ENCODE measurements at regions not wholly inside any gene's neighbourhood (a gene's known extent, or its start where the extent isn't known, plus 50 kb on each side); places are given as distances from the start of the nearest gene placed in this dataset.

- no peak overlapping the region for H3K4me3 Mint-ChIP-seq
- no peak overlapping the region for H3K27ac Mint-ChIP-seq
- no peak overlapping the region for H3K27ac ChIP-seq (ENCODE audit: low read length in 2 of 2)
- H3K9ac ChIP-seq (ENCODE audit: low read length) = no peak overlapping the region
- H3K27me3 ChIP-seq (replicated peaks in 1 of 4; ENCODE audit: control extremely low read depth in 1 of 4, control insufficient read depth in 3 of 4, insufficient read depth in 4 of 4, low read length in 3 of 4) = no peaks in the 10 kb centered on the region
- TF ChIP-seq CTCF (IDR thresholded peaks at IDR 0.05) (no peak), EZH2 (IDR thresholded peaks at IDR 0.05; ENCODE audit: borderline replicate concordance, insufficient read depth, low read depth, low read length, poor library complexity, severe bottlenecking) (no peak)
- H3K4me3 ChIP-seq (ENCODE audit: control extremely low read depth in 1 of 5, extremely low read depth in 1 of 5, insufficient read depth in 1 of 5, low read depth in 2 of 5, low read length in 4 of 5) = no peak overlapping the region
- ChIA-PET CTCF (no interaction called here), POLR2A (no interaction called here)
- H3K36me3 ChIP-seq (replicated peaks in 1 of 2; ENCODE audit: control extremely low read depth in 1 of 2, control insufficient read depth in 1 of 2, extremely low read depth in 1 of 2, insufficient read depth in 2 of 2, low read length in 1 of 2) = no peaks in the 10 kb centered on the region
- intact Hi-C loops (cut with micrococcal nuclease) = no loop called here
- no CpG with 5 or more reads among the region's 1 CpG for WGBS (ENCODE audit: insufficient coverage)
- no peak overlapping the region for H3K4me2 ChIP-seq (replicated peaks; ENCODE audit: low read depth, low read length, poor library complexity, severe bottlenecking)
- peaks cover 5% of the 10 kb centered on the region for H3K9me3 Mint-ChIP-seq (ENCODE audit: insufficient read depth)
- H3K4me1 ChIP-seq (ENCODE audit: control insufficient read depth in 2 of 2, insufficient read depth in 2 of 2, low read length in 2 of 2) = no peaks in the 10 kb centered on the region
- no peaks in the 10 kb centered on the region for H3K4me1 Mint-ChIP-seq
- ATAC-seq (ENCODE audit: low read depth) (no peak), DNase-seq (no peak)
- H2AFZ ChIP-seq (ENCODE audit: insufficient read depth, low read depth, low read length, poor library complexity, severe bottlenecking) = no peak overlapping the region
- no peaks in the 10 kb centered on the region for H3K27me3 Mint-ChIP-seq
- H3K9me3 ChIP-seq (ENCODE audit: control extremely low read depth in 1 of 3, control insufficient read depth in 2 of 3, insufficient read depth in 1 of 3, low read length in 2 of 3) = no peaks in the 10 kb centered on the region
- H3K79me2 ChIP-seq (ENCODE audit: control insufficient read depth, insufficient read depth, low read length) = no peaks in the 10 kb centered on the region
- H4K20me1 ChIP-seq (ENCODE audit: control insufficient read depth, insufficient read depth, low read length, poor library complexity, severe bottlenecking) = no peaks in the 10 kb centered on the region
These were observed 618.5 kb upstream of the MMS22L start for GRCh38 chr6:97901531-97901930.

DNA sequence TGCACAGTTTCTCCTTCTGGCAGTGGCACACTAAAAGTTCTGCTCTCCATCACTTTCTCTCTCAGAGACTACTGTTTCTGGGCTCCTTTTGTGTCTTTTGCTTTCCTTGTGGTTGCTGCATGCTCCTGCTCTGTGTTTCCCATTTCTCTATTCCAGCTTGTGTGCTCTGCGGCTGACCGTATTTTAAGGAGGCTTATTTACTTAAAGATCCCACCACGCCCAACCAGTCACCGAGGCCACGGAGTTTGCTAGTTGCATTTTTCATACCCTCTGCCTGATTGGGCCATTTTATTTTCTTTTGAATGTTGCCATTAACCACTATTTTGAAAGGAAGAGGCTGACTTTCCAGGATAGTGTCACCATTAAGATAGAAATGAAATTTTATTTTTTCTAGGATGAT lies 626.4 kb upstream of the MMS22L start:
- Mint-ChIP-seq H3K9me3 (ENCODE audit: insufficient read depth) (peaks cover 5% of the 10 kb centered on the region), H3K27ac (no peak overlapping the region), H3K4me3 (no peak overlapping the region), H3K4me1 (no peaks in the 10 kb centered on the region), H3K27me3 (no peaks in the 10 kb centered on the region)
- TF ChIP-seq CTCF (IDR thresholded peaks at IDR 0.05) = no peak
- TF ChIP-seq EZH2 (IDR thresholded peaks at IDR 0.05; ENCODE audit: borderline replicate concordance, insufficient read depth, low read depth, low read length, poor library complexity, severe bottlenecking) = no peak
- ATAC-seq (ENCODE audit: low read depth) (no peak), DNase-seq (no peak)
- Histone ChIP-seq H4K20me1 (ENCODE audit: control insufficient read depth, insufficient read depth, low read length, poor library complexity, severe bottlenecking) (no peaks in the 10 kb centered on the region), H3K79me2 (ENCODE audit: control insufficient read depth, insufficient read depth, low read length) (no peaks in the 10 kb centered on the region), H3K36me3 (replicated peaks in 1 of 2; ENCODE audit: control extremely low read depth in 1 of 2, control insufficient read depth in 1 of 2, extremely low read depth in 1 of 2, insufficient read depth in 2 of 2, low read length in 1 of 2) (no peaks in the 10 kb centered on the region), H2AFZ (ENCODE audit: insufficient read depth, low read depth, low read length, poor library complexity, severe bottlenecking) (no peak overlapping the region), H3K4me3 (ENCODE audit: control extremely low read depth in 1 of 5, extremely low read depth in 1 of 5, insufficient read depth in 1 of 5, low read depth in 2 of 5, low read length in 4 of 5) (no peak overlapping the region), H3K27me3 (replicated peaks in 1 of 4; ENCODE audit: control extremely low read depth in 1 of 4, control insufficient read depth in 3 of 4, insufficient read depth in 4 of 4, low read length in 3 of 4) (no peaks in the 10 kb centered on the region), H3K27ac (ENCODE audit: low read length in 2 of 2) (no peak overlapping the region), H3K9me3 (ENCODE audit: control extremely low read depth in 1 of 3, control insufficient read depth in 2 of 3, insufficient read depth in 1 of 3, low read length in 2 of 3) (peaks cover 0 to 4% (median 0%) of the 10 kb centered on the region in 3 donors), H3K4me1 (ENCODE audit: control insufficient read depth in 2 of 2, insufficient read depth in 2 of 2, low read length in 2 of 2) (no peaks in the 10 kb centered on the region), H3K9ac (ENCODE audit: low read length) (no peak overlapping the region), H3K4me2 (replicated peaks; ENCODE audit: low read depth, low read length, poor library complexity, severe bottlenecking) (no peak overlapping the region)
- intact Hi-C loops (cut with micrococcal nuclease) = no loop called here
- WGBS (ENCODE audit: insufficient coverage) = 96% methylated on average over 3 of the region's 5 CpGs
- POLR2A ChIA-PET = no interaction called here
- CTCF ChIA-PET = no interaction called here

Measured in B cell (primary cell).